Fibroblast of mammary gland (primary cell): ENCODE measurements at regions not wholly inside any gene's neighbourhood (a gene's known extent, or its start where the extent isn't known, plus 50 kb on each side); places are given as distances from the start of the nearest gene placed in this dataset.

Experiments
- DNase-seq: peaks from one replicate; pipeline ENCODE4 v3.0.0-alpha.2; 2010; ENCODE audit warnings: low read depth
- H3K4me3 ChIP-seq: 2 replicates; pipeline ENCODE4 v1.5.1; 2011; ENCODE audit warnings: low read depth, mild to moderate bottlenecking, low read length, moderate library complexity; ENCODE audit not compliant: control insufficient read depth
- CTCF ChIP-seq: conservative IDR thresholded peaks from 2 replicates; pipeline ENCODE4 v1.5.1; 2011; ENCODE audit warnings: low read depth, low read length, inconsistent platforms; ENCODE audit not compliant: control insufficient read depth, insufficient read depth

DNA sequence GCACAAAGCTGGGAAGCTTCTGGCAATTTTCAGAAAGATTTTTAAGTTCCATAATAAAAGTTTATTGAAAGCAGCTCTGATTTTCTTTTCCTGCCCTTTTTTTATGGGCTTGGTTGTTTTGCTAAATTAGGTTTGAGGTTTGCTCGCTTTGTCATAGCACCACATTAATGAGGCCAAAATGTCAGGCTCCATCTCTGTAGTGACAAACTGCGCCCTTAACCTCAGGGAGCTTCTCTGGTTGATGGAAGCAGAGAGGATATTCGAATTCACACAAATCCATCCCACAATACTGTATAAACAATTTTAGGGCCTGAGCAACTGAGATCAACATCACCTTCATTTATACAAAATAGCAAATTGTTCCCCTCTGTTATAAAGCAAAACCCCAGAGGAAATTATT, 342.6 kb upstream of the TMPO start:
- no peak for TF ChIP-seq CTCF
- DNase-seq = no peak
- H3K4me3 ChIP-seq = no peak overlapping the region

- no peak for TF ChIP-seq CTCF
- DNase-seq = no peak
These were observed 341.5 kb upstream of the TMPO start for GRCh38 chr12:98173773-98174427.

GRCh38 chr12:98174428-98174809, 341.0 kb upstream of the TMPO start:
- TF ChIP-seq CTCF = no peak
- H3K4me3 ChIP-seq = no peak overlapping the region
- DNase-seq = no peak

More at GRCh38 chr12:98173773-98174427, 341.5 kb upstream of the TMPO start:
- no peak overlapping the region for H3K4me3 ChIP-seq

GRCh38 chr12:98178126-98178525, 337.3 kb upstream of the TMPO start:
- no peak overlapping the region for H3K4me3 ChIP-seq
- no peak for TF ChIP-seq CTCF
- DNase-seq = no peak

- no peak for TF ChIP-seq CTCF
- no peak overlapping the region for H3K4me3 ChIP-seq
- no peak for DNase-seq
These were observed 336.2 kb upstream of the TMPO start for GRCh38 chr12:98179151-98179550.

DNA sequence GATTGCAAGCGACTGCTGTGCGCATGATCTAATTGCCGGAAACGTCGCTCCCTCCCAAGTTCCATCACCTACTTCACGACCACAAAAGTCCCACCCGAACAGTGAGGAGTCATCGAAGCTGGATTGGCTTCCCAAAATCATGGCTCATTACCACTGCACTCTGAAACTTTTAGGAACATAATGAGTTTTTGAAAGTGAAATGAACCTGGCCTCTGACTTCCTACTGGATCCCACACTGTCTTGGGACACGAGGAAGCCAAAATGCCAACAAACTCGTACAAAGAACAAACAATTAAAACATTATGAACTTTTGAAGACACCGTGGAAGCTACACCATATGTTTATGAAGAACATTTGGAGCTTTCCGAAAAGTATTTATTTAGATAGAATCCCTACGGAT, 334.8 kb upstream of the TMPO start:
- TF ChIP-seq CTCF = no peak
- DNase-seq = no peak
- no peak overlapping the region for H3K4me3 ChIP-seq

DNA sequence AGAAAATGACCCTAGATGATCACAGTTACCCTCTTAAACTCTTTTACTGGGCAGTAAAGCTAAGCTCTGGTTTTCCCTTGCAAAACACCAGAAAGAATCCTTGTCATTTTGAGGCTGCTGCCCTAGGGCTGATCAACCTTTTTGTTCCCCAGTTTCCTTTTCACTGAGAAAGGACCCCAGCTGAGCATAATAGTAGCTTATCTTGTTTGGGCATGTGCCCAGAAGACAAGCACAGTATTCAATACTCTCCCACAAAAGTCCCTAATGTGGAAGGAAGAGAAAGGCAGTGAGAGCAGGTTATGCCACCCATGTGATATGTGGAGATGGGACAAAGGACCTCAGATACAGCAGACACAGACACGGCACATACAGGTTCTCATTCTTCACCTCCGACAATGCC, 332.6 kb upstream of the TMPO start:
- no peak overlapping the region for H3K4me3 ChIP-seq
- no peak for DNase-seq
- TF ChIP-seq CTCF = no peak
